GM06990 (cell line): ENCODE measurements at regions not wholly inside any gene's neighbourhood (a gene's known extent, or its start where the extent isn't known, plus 50 kb on each side); places are given as distances from the start of the nearest gene placed in this dataset.

Source experiments
- DNase-seq: peaks from one replicate; pipeline ENCODE4 v3.0.0-alpha.2; 2011; ENCODE audit not compliant: insufficient read length; ENCODE audit errors: extremely low read depth
- H3K27me3 ChIP-seq: replicated peaks from 2 replicates; pipeline ENCODE4 v1.6.0; 2011; ENCODE audit warnings: low read length; ENCODE audit not compliant: control insufficient read depth, insufficient read depth
- H3K36me3 ChIP-seq: 2 replicates; pipeline ENCODE4 v1.5.1; 2011; ENCODE audit warnings: low read length; ENCODE audit not compliant: control insufficient read depth, insufficient read depth
- H3K4me3 ChIP-seq: replicated peaks from 2 replicates; pipeline ENCODE4 v1.5.1; 2011; ENCODE audit warnings: low read depth, mild to moderate bottlenecking, control low read depth, low read length
- CTCF ChIP-seq: IDR thresholded peaks from 2 replicates; pipeline ENCODE4 v1.5.1; 2011; ENCODE audit warnings: low read length, control low read depth, mild to moderate bottlenecking, inconsistent platforms; ENCODE audit not compliant: insufficient read depth, poor library complexity, severe bottlenecking

GRCh38 chr2:41791523-41791922, 256.3 kb upstream of the PKDCC start:
- Histone ChIP-seq H3K27me3 (no peaks in the 10 kb centered on the region; the same call in 1 of the 2 replicates), H3K4me3 (no peak overlapping the region), H3K36me3 (no peaks in the 10 kb centered on the region)
- no peak for DNase-seq
- no peak for TF ChIP-seq CTCF

GRCh38 chr2:41803361-41803760, 244.5 kb upstream of the PKDCC start:
- Histone ChIP-seq H3K4me3 (no peak overlapping the region), H3K36me3 (no peaks in the 10 kb centered on the region), H3K27me3 (no peaks in the 10 kb centered on the region)
- DNase-seq = no peak
- TF ChIP-seq CTCF = no peak

- H3K27me3 ChIP-seq = no peaks in the 10 kb centered on the region
- H3K36me3 ChIP-seq = no peaks in the 10 kb centered on the region
- no peak overlapping the region for H3K4me3 ChIP-seq
- DNase-seq = no peak
- TF ChIP-seq CTCF = no peak
These were observed 241.5 kb upstream of the PKDCC start for GRCh38 chr2:41806286-41806685.

- Histone ChIP-seq H3K4me3 (no peak overlapping the region), H3K27me3 (no peaks in the 10 kb centered on the region), H3K36me3 (no peaks in the 10 kb centered on the region)
- no peak for DNase-seq
- TF ChIP-seq CTCF = no peak
These were observed 226.7 kb upstream of the PKDCC start for GRCh38 chr2:41821167-41821566.

GRCh38 chr2:41826921-41827320, 220.9 kb upstream of the PKDCC start:
- DNase-seq = no peak
- no peaks in the 10 kb centered on the region for H3K27me3 ChIP-seq
- TF ChIP-seq CTCF = no peak
- H3K4me3 ChIP-seq = no peak overlapping the region
- no peaks in the 10 kb centered on the region for H3K36me3 ChIP-seq

GRCh38 chr2:41827354-41827971, 220.4 kb upstream of the PKDCC start:
- no peak overlapping the region for H3K4me3 ChIP-seq
- DNase-seq = no peak
- no peaks in the 10 kb centered on the region for H3K36me3 ChIP-seq
- TF ChIP-seq CTCF = no peak
- no peaks in the 10 kb centered on the region; the same call in 1 of the 2 replicates for H3K27me3 ChIP-seq
